Trophoblast cell (in vitro differentiated cells and primary cell): ENCODE measurements at regions not wholly inside any gene's neighbourhood (a gene's known extent, or its start where the extent isn't known, plus 50 kb on each side); places are given as distances from the start of the nearest gene placed in this dataset.

Source experiments
- DNase-seq, 2 donors: peaks; one replicate each; pipeline ENCODE4 v3.0.0-alpha.2; 2016
- H2AFZ ChIP-seq: 2 replicates; pipeline ENCODE4 v1.6.1; 2013; ENCODE audit warnings: low read length, moderate library complexity, mild to moderate bottlenecking; ENCODE audit not compliant: insufficient read depth, poor library complexity
- H2AK5ac ChIP-seq: 2 replicates; pipeline ENCODE4 v1.6.1; 2013; ENCODE audit warnings: mild to moderate bottlenecking, low read length
- H2BK120ac ChIP-seq: 2 replicates; pipeline ENCODE4 v1.6.1; 2013; ENCODE audit warnings: low read length, mild to moderate bottlenecking, moderate library complexity; ENCODE audit not compliant: insufficient read depth, poor library complexity
- H2BK12ac ChIP-seq: 2 replicates; pipeline ENCODE4 v1.6.1; 2013; ENCODE audit warnings: mild to moderate bottlenecking, low read length, moderate library complexity
- H2BK5ac ChIP-seq: 2 replicates; pipeline ENCODE4 v1.6.1; 2013; ENCODE audit warnings: low read length, low read depth, moderate library complexity, mild to moderate bottlenecking; ENCODE audit not compliant: poor library complexity
- H3K14ac ChIP-seq: 2 replicates; pipeline ENCODE4 v1.6.1; 2013; ENCODE audit warnings: mild to moderate bottlenecking, low read length
- H3K18ac ChIP-seq: 2 replicates; pipeline ENCODE4 v1.6.1; 2013; ENCODE audit warnings: mild to moderate bottlenecking, low read length
- H3K23ac ChIP-seq: 2 replicates; pipeline ENCODE4 v1.6.1; 2013; ENCODE audit warnings: low read length
- H3K27ac ChIP-seq: 2 replicates; pipeline ENCODE4 v1.5.1; 2013; ENCODE audit warnings: low read depth, mild to moderate bottlenecking, inconsistent platforms, low read length, moderate library complexity
- H3K27me3 ChIP-seq: 2 replicates; pipeline ENCODE4 v1.6.1; 2013; ENCODE audit warnings: inconsistent platforms, mild to moderate bottlenecking, low read length, moderate library complexity; ENCODE audit not compliant: insufficient read depth
- H3K36me3 ChIP-seq, 2 experiments: 1 replicate in 1 of 2; 2 replicates in 1 of 2; pipeline ENCODE4 v1.6.1; 2013; ENCODE audit warnings: low read length in 2 of 2, mild to moderate bottlenecking in 2 of 2, moderate library complexity in 1 of 2; ENCODE audit not compliant: insufficient read depth in 2 of 2, control insufficient read depth in 1 of 2
- H3K4ac ChIP-seq: 2 replicates; pipeline ENCODE4 v1.6.1; 2013; ENCODE audit warnings: low read depth, mild to moderate bottlenecking, low read length, moderate library complexity
- H3K4me1 ChIP-seq, 2 experiments: 1 replicate in 1 of 2; 2 replicates in 1 of 2; pipeline ENCODE4 v1.6.1; 2013; ENCODE audit warnings: low read length in 2 of 2, mild to moderate bottlenecking in 2 of 2, moderate library complexity in 1 of 2; ENCODE audit not compliant: insufficient read depth in 2 of 2, control insufficient read depth in 1 of 2
- H3K4me2 ChIP-seq: 2 replicates; pipeline ENCODE4 v1.6.1; 2013; ENCODE audit warnings: inconsistent platforms, mild to moderate bottlenecking, low read length, moderate library complexity
- H3K4me3 ChIP-seq: 2 replicates; pipeline ENCODE4 v1.5.1; 2013; ENCODE audit warnings: mild to moderate bottlenecking, low read depth, low read length, inconsistent platforms
- H3K79me1 ChIP-seq: one replicate; pipeline ENCODE4 v1.6.1; 2013; ENCODE audit warnings: low read length
- H3K79me2 ChIP-seq: 2 replicates; pipeline ENCODE4 v1.6.1; 2013; ENCODE audit warnings: low read length, mild to moderate bottlenecking; ENCODE audit not compliant: control insufficient read depth, insufficient read depth, poor library complexity
- H3K9ac ChIP-seq: 2 replicates; pipeline ENCODE4 v1.6.1; 2013; ENCODE audit warnings: mild to moderate bottlenecking, low read length
- H3K9me3 ChIP-seq: 2 replicates; pipeline ENCODE4 v1.6.1; 2013; ENCODE audit warnings: low read depth, mild to moderate bottlenecking, control low read depth, inconsistent platforms, low read length; ENCODE audit not compliant: insufficient read depth
- H4K12ac ChIP-seq: 2 replicates; pipeline ENCODE4 v1.6.1; 2013; ENCODE audit warnings: low read depth, mild to moderate bottlenecking, low read length, moderate library complexity
- H4K8ac ChIP-seq: 2 replicates; pipeline ENCODE4 v1.6.1; 2013; ENCODE audit warnings: low read depth, mild to moderate bottlenecking, low read length, moderate library complexity
- H4K91ac ChIP-seq: one replicate; pipeline ENCODE4 v1.6.1; 2013; ENCODE audit warnings: low read depth, mild to moderate bottlenecking, low read length, moderate library complexity
- WGBS: extraction: QIAGEN DNeasy Blood & Tissue Kit; methylation state at CpG from one replicate; pipeline ENCODE4 v1.1.7; 2013; ENCODE audit warnings: missing lambda C conversion rate; ENCODE audit not compliant: insufficient read length, insufficient coverage; ENCODE audit errors: extremely low coverage; 5-methylcytosine and 5-hydroxymethylcytosine counted together

- Histone ChIP-seq H3K27ac (no peak overlapping the region), H3K23ac (no peak overlapping the region), H3K4me2 (no peak overlapping the region), H3K14ac (no peak overlapping the region), H3K18ac (no peak overlapping the region), H4K12ac (no peak overlapping the region), H3K9me3 (peaks cover 2% of the 10 kb centered on the region), H3K9ac (no peak overlapping the region), H4K8ac (no peak overlapping the region), H3K4me3 (no peak overlapping the region), H3K27me3 (no peaks in the 10 kb centered on the region), H2AK5ac (no peak overlapping the region), H3K36me3 (no peaks in the 10 kb centered on the region), H3K79me2 (no peaks in the 10 kb centered on the region), H2BK120ac (no peak overlapping the region), H2BK12ac (no peak overlapping the region), H3K79me1 (no peaks in the 10 kb centered on the region), H2BK5ac (no peak overlapping the region), H4K91ac (no peak overlapping the region), H3K4ac (no peak overlapping the region), H2AFZ (no peak overlapping the region), H3K4me1 (no peaks in the 10 kb centered on the region)
- no peak for DNase-seq
- no CpG with 5 or more reads among the region's 2 CpGs for WGBS
Measured at GRCh38 chr16:51916814-51917213, 630.1 kb downstream of the TOX3 start.

GRCh38 chr16:51916231-51916630 is 630.7 kb downstream of the TOX3 start:
- Histone ChIP-seq H4K12ac (no peak overlapping the region), H3K79me2 (no peaks in the 10 kb centered on the region), H2AFZ (no peak overlapping the region), H3K27ac (no peak overlapping the region), H2AK5ac (no peak overlapping the region), H3K4ac (no peak overlapping the region), H3K79me1 (no peaks in the 10 kb centered on the region), H3K27me3 (no peaks in the 10 kb centered on the region), H3K4me2 (no peak overlapping the region), H2BK5ac (no peak overlapping the region), H3K4me1 (no peaks in the 10 kb centered on the region), H3K14ac (no peak overlapping the region), H3K9ac (no peak overlapping the region), H2BK120ac (no peak overlapping the region), H3K23ac (no peak overlapping the region), H3K4me3 (no peak overlapping the region), H3K9me3 (peaks cover 2% of the 10 kb centered on the region), H4K8ac (no peak overlapping the region), H3K36me3 (no peaks in the 10 kb centered on the region), H2BK12ac (no peak overlapping the region), H4K91ac (no peak overlapping the region), H3K18ac (no peak overlapping the region)
- no CpG with 5 or more reads among the region's 4 CpGs for WGBS
- no peak for DNase-seq

GRCh38 chr16:51907680-51908079 is 639.3 kb downstream of the TOX3 start:
- Histone ChIP-seq H3K9me3 (no peaks in the 10 kb centered on the region), H3K14ac (no peak overlapping the region), H4K8ac (no peak overlapping the region), H2BK12ac (no peak overlapping the region), H3K27me3 (no peaks in the 10 kb centered on the region), H4K91ac (no peak overlapping the region), H4K12ac (no peak overlapping the region), H2BK5ac (no peak overlapping the region), H2BK120ac (no peak overlapping the region), H3K23ac (no peak overlapping the region), H3K4me2 (no peak overlapping the region), H3K36me3 (no peaks in the 10 kb centered on the region), H3K4ac (no peak overlapping the region), H3K27ac (no peak overlapping the region), H3K18ac (no peak overlapping the region), H3K79me1 (no peaks in the 10 kb centered on the region), H3K4me3 (no peak overlapping the region), H3K4me1 (no peaks in the 10 kb centered on the region), H3K9ac (no peak overlapping the region), H2AK5ac (no peak overlapping the region), H2AFZ (no peak overlapping the region), H3K79me2 (no peaks in the 10 kb centered on the region)
- no peak for DNase-seq

GRCh38 chr16:51900221-51900780 is 646.6 kb downstream of the TOX3 start:
- Histone ChIP-seq H3K79me2 (no peaks in the 10 kb centered on the region), H3K23ac (no peak overlapping the region), H3K79me1 (no peaks in the 10 kb centered on the region), H2BK12ac (no peak overlapping the region), H3K27ac (no peak overlapping the region), H2BK5ac (no peak overlapping the region), H4K8ac (no peak overlapping the region), H3K14ac (no peak overlapping the region), H3K18ac (no peak overlapping the region), H2AFZ (no peak overlapping the region), H3K36me3 (no peaks in the 10 kb centered on the region), H3K4me3 (no peak overlapping the region), H4K12ac (no peak overlapping the region), H3K9ac (no peak overlapping the region), H3K4me1 (no peaks in the 10 kb centered on the region), H3K27me3 (no peaks in the 10 kb centered on the region), H3K9me3 (no peaks in the 10 kb centered on the region), H4K91ac (no peak overlapping the region), H2AK5ac (no peak overlapping the region), H3K4ac (no peak overlapping the region), H2BK120ac (no peak overlapping the region), H3K4me2 (no peak overlapping the region)
- WGBS = no CpG with 5 or more reads among the region's 3 CpGs
- DNase-seq = no peak
